Activated CD4-positive, alpha-beta memory T cell treated with anti-CD3 and anti-CD28 coated beads for 36 hours (primary cell): ENCODE measurements at regions not wholly inside any gene's neighbourhood (a gene's known extent, or its start where the extent isn't known, plus 50 kb on each side); places are given as distances from the start of the nearest gene placed in this dataset.

Experiments
- CTCF ChIA-PET: fragments of 350-600 bp; sonication (Branson Sonifier 250); formaldehyde crosslinking; loops from one replicate; lab custom pipeline; 2021; ENCODE audit warnings: antibody characterized with exemption, inconsistent platforms; lab: Charles Lee
- POLR2A ChIA-PET: fragments of 350-600 bp; sonication (Branson Sonifier 250); formaldehyde crosslinking; loops from one replicate; lab custom pipeline; 2021; ENCODE audit warnings: antibody characterized with exemption; lab: Charles Lee
- DNase-seq: peaks from one replicate; pipeline ENCODE4 v3.0.0-alpha.2; 2020
- H3K27ac Mint-ChIP-seq: one replicate; pipeline ENCODE4 v1.8.0; 2021; ENCODE audit warnings: mixed read lengths
- H3K27me3 Mint-ChIP-seq: one replicate; pipeline ENCODE4 v1.8.0; 2021; ENCODE audit warnings: mixed read lengths
- H3K36me3 Mint-ChIP-seq: one replicate; pipeline ENCODE4 v1.8.0; 2021; ENCODE audit warnings: mixed read lengths
- H3K4me1 Mint-ChIP-seq: one replicate; pipeline ENCODE4 v1.8.0; 2021; ENCODE audit warnings: low read depth, mixed read lengths
- H3K4me3 Mint-ChIP-seq: one replicate; pipeline ENCODE4 v1.8.0; 2021; ENCODE audit warnings: mild to moderate bottlenecking, mixed read lengths
- H3K9me3 Mint-ChIP-seq: one replicate; pipeline ENCODE4 v1.8.0; 2021; ENCODE audit warnings: mixed read lengths
- intact Hi-C: fragments of 100-400 bp; cut with micrococcal nuclease; formaldehyde crosslinking; loops from one replicate; pipeline ENCODE4 v1.15.1; 2023

DNA sequence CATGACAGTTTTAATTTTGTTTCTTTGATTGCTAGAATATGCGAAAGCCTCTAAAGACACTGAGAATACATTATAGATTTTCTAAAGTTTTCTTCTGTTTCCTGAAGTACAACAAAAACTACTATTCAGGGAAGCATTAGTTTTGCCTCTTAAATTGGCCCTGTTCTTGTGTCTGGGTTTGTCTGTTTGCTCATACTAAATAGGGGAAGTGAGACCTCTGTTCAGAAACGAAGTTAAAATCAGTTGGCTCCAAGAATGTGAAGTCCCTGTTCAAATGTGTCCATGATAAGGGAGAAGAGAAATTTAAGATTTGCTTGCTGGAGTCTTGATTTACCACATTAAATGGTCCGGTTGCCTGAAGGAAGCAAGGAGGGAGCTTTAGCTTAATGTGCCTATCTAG lies 327.3 kb upstream of the GBE1 start:
- POLR2A ChIA-PET: no interaction called here
- intact Hi-C loops: no loop called here

DNA sequence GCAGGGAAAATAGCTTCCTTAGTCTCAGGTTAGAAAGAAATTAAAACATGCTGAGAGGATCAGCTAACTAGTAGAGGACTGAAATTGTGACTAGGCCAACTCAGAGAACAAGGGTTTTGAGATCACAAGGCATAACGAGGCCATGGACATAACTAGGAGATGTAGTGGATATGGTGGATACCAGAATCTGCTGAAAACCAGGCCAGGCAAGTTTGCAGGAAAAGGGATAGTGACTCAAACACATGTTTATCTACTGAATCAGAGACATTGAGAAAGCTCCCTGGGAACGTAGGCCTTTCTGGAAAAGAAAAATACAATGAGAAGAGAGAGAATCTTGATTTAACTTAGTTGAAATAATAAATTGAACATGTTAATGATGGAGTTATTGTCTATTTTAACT lies 326.5 kb upstream of the GBE1 start:
- no peaks in the 10 kb centered on the region for H3K9me3 Mint-ChIP-seq
- no peak overlapping the region for H3K4me3 Mint-ChIP-seq
- ChIA-PET CTCF (no interaction called here), POLR2A (no interaction called here)
- intact Hi-C loops: no loop called here
- no peaks in the 10 kb centered on the region for H3K4me1 Mint-ChIP-seq
- no peak overlapping the region for H3K27ac Mint-ChIP-seq
- DNase-seq: no peak
- no peaks in the 10 kb centered on the region for H3K36me3 Mint-ChIP-seq
- no peaks in the 10 kb centered on the region for H3K27me3 Mint-ChIP-seq

More for the DNA sequence above, 327.3 kb upstream of the GBE1 start:
- no peaks in the 10 kb centered on the region for H3K27me3 Mint-ChIP-seq
- CTCF ChIA-PET: no interaction called here
- H3K27ac Mint-ChIP-seq: no peak overlapping the region
- H3K4me3 Mint-ChIP-seq: no peak overlapping the region
- no peak for DNase-seq
- H3K4me1 Mint-ChIP-seq: no peaks in the 10 kb centered on the region
- H3K9me3 Mint-ChIP-seq: peaks cover 5% of the 10 kb centered on the region
- H3K36me3 Mint-ChIP-seq: no peaks in the 10 kb centered on the region

GRCh38 chr3:82085851-82086475 lies 324.5 kb upstream of the GBE1 start:
- Mint-ChIP-seq H3K27me3 (no peaks in the 10 kb centered on the region), H3K36me3 (no peaks in the 10 kb centered on the region), H3K4me1 (no peaks in the 10 kb centered on the region), H3K9me3 (no peaks in the 10 kb centered on the region), H3K4me3 (no peak overlapping the region), H3K27ac (no peak overlapping the region)
- ChIA-PET POLR2A (no interaction called here), CTCF (no interaction called here)
- no peak for DNase-seq
- intact Hi-C loops: no loop called here

DNA sequence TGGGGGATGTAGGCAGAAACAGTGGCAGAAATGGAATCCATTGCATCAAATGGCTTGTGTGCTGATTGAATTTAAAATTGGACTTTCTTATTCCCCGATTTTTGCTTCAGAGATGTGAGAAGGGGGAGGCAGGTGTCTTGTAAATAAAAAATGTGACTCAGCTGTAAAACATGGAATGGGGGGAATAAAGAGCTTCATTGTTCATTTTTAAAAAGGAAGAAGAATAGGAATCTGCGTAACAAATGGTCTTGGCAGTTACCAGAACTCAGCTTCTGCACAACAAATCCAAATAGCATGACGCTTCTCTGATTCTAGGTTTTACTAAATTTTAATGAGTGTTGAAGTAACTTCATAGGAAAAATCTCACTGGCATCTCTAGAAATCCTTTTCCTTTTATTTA lies 323.9 kb upstream of the GBE1 start:
- POLR2A ChIA-PET: no interaction called here
- no peak overlapping the region for H3K4me3 Mint-ChIP-seq
- no peaks in the 10 kb centered on the region for H3K27me3 Mint-ChIP-seq
- CTCF ChIA-PET: no interaction called here
- intact Hi-C loops: no loop called here
- DNase-seq: no peak
- no peak overlapping the region for H3K27ac Mint-ChIP-seq
- no peaks in the 10 kb centered on the region for H3K36me3 Mint-ChIP-seq
- H3K4me1 Mint-ChIP-seq: no peaks in the 10 kb centered on the region
- H3K9me3 Mint-ChIP-seq: no peaks in the 10 kb centered on the region

GRCh38 chr3:82084824-82085223 lies 323.4 kb upstream of the GBE1 start:
- no peaks in the 10 kb centered on the region for H3K4me1 Mint-ChIP-seq
- H3K36me3 Mint-ChIP-seq: no peaks in the 10 kb centered on the region
- H3K4me3 Mint-ChIP-seq: no peak overlapping the region
- ChIA-PET POLR2A (no interaction called here), CTCF (no interaction called here)
- no peaks in the 10 kb centered on the region for H3K27me3 Mint-ChIP-seq
- intact Hi-C loops: no loop called here
- DNase-seq: no peak
- no peak overlapping the region for H3K27ac Mint-ChIP-seq
- no peaks in the 10 kb centered on the region for H3K9me3 Mint-ChIP-seq

DNA sequence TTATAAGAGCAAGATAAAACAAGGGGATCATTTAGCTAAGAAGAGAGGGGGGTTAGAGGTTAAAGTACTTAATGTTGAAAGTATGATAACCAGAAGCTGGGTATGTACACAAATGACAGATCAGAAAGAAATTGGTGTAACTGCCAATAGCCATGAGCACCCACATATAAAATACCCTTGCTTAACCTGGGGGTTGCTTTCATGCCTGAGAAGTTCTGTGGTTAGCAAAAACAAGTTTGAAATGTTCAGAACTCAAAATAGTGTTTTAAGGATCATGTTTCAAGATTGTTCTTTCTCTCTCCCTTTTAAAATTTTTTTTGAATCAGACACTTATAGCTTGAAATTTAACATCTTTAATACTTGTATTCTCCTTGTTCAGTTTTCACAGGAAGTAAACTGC lies 321.4 kb upstream of the GBE1 start:
- ChIA-PET POLR2A (no interaction called here), CTCF (no interaction called here)
- H3K27ac Mint-ChIP-seq: no peak overlapping the region
- H3K4me3 Mint-ChIP-seq: no peak overlapping the region
- no peaks in the 10 kb centered on the region for H3K27me3 Mint-ChIP-seq
- no peaks in the 10 kb centered on the region for H3K36me3 Mint-ChIP-seq
- DNase-seq: no peak
- no peaks in the 10 kb centered on the region for H3K4me1 Mint-ChIP-seq
- intact Hi-C loops: no loop called here
- H3K9me3 Mint-ChIP-seq: no peaks in the 10 kb centered on the region

DNA sequence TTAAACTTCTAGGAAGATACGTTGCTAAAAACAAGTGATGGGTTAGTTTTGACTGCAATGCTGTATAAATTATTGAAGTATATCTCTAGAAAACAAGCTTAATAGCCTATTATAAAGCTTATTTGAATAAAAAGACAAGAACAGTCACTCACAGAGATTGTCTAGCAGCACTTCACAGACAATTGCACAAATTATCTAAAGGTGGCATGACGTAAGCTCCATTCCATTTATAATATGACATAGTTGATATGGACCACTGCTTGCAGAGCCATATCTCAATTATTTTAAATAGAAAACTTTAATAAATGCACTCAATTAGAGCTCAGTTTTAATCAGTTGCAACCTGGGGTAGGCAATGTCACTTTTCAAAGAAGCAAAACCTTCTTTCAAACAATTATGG lies 319.9 kb upstream of the GBE1 start:
- no peaks in the 10 kb centered on the region for H3K9me3 Mint-ChIP-seq
- no peak overlapping the region for H3K27ac Mint-ChIP-seq
- H3K4me1 Mint-ChIP-seq: no peaks in the 10 kb centered on the region
- no peak overlapping the region for H3K4me3 Mint-ChIP-seq
- no peaks in the 10 kb centered on the region for H3K36me3 Mint-ChIP-seq
- ChIA-PET POLR2A (no interaction called here), CTCF (interaction anchor here (0.6 kb wide), 1 partner anchor 41 kb away, joined by 3 read pairs; no protein-coding TSS in a partner anchor)
- DNase-seq: no peak
- no peaks in the 10 kb centered on the region for H3K27me3 Mint-ChIP-seq
- intact Hi-C loops: no loop called here

DNA sequence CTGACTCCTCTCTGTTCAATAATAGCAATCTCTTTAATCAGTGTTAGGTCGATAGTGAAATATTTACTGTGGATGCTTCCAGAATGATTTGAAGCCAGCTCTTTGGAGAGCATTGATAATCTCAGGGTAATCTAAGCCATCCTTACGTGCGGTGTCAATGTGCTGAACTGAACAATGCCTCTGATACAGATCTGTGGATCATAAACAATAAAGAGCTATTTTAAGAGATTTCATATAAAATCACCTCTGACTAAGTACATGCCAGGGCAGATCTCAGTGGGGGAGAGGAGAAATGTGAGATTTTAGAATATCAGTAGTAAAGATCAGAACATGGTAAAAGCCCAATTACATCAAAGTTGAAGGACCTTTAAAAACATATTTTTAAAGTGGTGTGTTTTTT lies 319.3 kb upstream of the GBE1 start:
- H3K36me3 Mint-ChIP-seq: no peaks in the 10 kb centered on the region

GRCh38 chr3:82080261-82080660 lies 318.8 kb upstream of the GBE1 start:
- Mint-ChIP-seq H3K27ac (no peak overlapping the region), H3K27me3 (no peaks in the 10 kb centered on the region), H3K4me3 (no peak overlapping the region), H3K36me3 (no peaks in the 10 kb centered on the region), H3K4me1 (no peaks in the 10 kb centered on the region), H3K9me3 (no peaks in the 10 kb centered on the region)
- no peak for DNase-seq
- POLR2A ChIA-PET: no interaction called here
- CTCF ChIA-PET: no interaction called here
- intact Hi-C loops: no loop called here

More for the DNA sequence above, 319.3 kb upstream of the GBE1 start:
- Mint-ChIP-seq H3K27ac (no peak overlapping the region), H3K4me1 (no peaks in the 10 kb centered on the region), H3K27me3 (no peaks in the 10 kb centered on the region), H3K9me3 (no peaks in the 10 kb centered on the region), H3K4me3 (no peak overlapping the region)
- CTCF ChIA-PET: interaction anchor here (0.6 kb wide), 1 partner anchor 41 kb away, joined by 3 read pairs; no protein-coding TSS in a partner anchor
- intact Hi-C loops: no loop called here
- DNase-seq: no peak
- POLR2A ChIA-PET: no interaction called here

GRCh38 chr3:82079335-82079890 lies 318.0 kb upstream of the GBE1 start:
- ChIA-PET POLR2A (no interaction called here), CTCF (no interaction called here)
- H3K27ac Mint-ChIP-seq: no peak overlapping the region
- H3K36me3 Mint-ChIP-seq: no peaks in the 10 kb centered on the region
- H3K4me3 Mint-ChIP-seq: no peak overlapping the region
- H3K4me1 Mint-ChIP-seq: no peaks in the 10 kb centered on the region
- no peak for DNase-seq
- intact Hi-C loops: no loop called here
- H3K27me3 Mint-ChIP-seq: no peaks in the 10 kb centered on the region
- H3K9me3 Mint-ChIP-seq: no peaks in the 10 kb centered on the region

DNA sequence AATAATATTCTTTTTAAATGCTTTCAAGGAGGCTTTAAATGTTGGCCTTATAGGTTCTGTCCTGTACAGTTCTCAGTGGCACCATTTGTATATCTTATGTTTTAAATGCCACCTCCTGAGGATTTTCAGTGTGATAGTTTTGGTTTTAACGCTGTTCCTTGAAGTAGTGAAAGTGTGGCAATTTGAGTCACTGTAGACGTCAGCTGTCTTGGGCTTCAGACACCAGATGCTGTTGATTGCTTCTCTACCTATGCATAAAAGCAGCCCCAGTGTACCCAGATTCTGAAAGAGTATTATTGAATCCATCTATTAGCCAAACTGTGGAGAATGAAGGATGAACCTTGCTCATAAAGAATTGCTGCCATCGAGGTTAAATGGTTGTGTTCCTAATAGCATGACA lies 316.8 kb upstream of the GBE1 start:
- H3K4me3 Mint-ChIP-seq: no peak overlapping the region
- POLR2A ChIA-PET: no interaction called here
- DNase-seq: no peak

DNA sequence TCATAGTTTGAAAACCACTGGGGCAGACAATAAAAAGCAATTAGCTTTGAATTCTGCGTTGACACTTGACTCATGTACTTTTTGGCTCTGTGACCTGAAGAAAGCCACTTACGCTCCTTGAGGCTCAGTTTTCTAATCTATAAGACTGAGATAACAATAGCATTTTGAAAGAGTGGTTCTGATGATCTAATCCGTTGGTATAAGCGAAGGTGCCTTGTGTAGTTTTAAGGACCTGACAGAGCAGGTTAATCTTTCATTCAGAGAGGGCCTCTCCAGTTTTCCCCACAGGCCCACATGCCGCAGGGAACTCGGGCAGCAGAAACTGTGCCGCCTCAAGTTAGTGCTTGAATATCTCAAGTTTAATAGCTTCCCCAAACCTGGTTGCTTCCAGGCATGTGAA lies 306.0 kb upstream of the GBE1 start:
- no peak for DNase-seq
- no peaks in the 10 kb centered on the region for H3K36me3 Mint-ChIP-seq
- intact Hi-C loops: no loop called here
- POLR2A ChIA-PET: no interaction called here
- H3K9me3 Mint-ChIP-seq: no peaks in the 10 kb centered on the region
- CTCF ChIA-PET: no interaction called here
- no peak overlapping the region for H3K27ac Mint-ChIP-seq
- no peaks in the 10 kb centered on the region for H3K27me3 Mint-ChIP-seq
- H3K4me3 Mint-ChIP-seq: no peak overlapping the region
- no peaks in the 10 kb centered on the region for H3K4me1 Mint-ChIP-seq

More for the DNA sequence above, 316.8 kb upstream of the GBE1 start:
- Mint-ChIP-seq H3K4me1 (no peaks in the 10 kb centered on the region), H3K27me3 (no peaks in the 10 kb centered on the region), H3K9me3 (no peaks in the 10 kb centered on the region), H3K36me3 (no peaks in the 10 kb centered on the region), H3K27ac (no peak overlapping the region)
- CTCF ChIA-PET: no interaction called here
- intact Hi-C loops: no loop called here

DNA sequence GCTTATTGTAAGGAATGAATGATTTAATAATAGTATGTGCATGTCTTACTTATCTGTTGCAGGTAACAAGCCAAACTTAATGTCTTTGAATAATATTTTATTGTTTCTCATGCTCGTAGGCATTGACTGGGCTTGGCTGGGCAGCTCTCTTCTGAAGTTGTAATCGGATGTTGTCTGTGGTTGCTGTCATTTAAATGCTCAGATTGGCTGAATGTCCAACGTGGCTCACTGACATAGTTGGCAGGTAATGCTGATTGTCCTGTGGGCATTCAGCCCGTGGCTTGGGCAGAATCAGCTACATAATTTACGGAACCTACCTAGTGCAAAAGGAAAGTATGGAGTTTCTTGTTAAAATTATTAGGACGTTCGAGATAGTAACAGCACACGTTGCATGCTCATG lies 297.4 kb upstream of the GBE1 start:
- intact Hi-C loops: no loop called here
- Mint-ChIP-seq H3K27me3 (no peaks in the 10 kb centered on the region), H3K27ac (no peak overlapping the region), H3K4me1 (no peaks in the 10 kb centered on the region), H3K4me3 (no peak overlapping the region), H3K9me3 (peaks cover 2% of the 10 kb centered on the region), H3K36me3 (no peaks in the 10 kb centered on the region)
- no peak for DNase-seq
- POLR2A ChIA-PET: no interaction called here
- CTCF ChIA-PET: no interaction called here
